Neural crest cell (in vitro differentiated cells): ENCODE measurements at regions not wholly inside any gene's neighbourhood (a gene's known extent, or its start where the extent isn't known, plus 50 kb on each side); places are given as distances from the start of the nearest gene placed in this dataset.

Experiments
- DNase-seq: peaks from one replicate; pipeline ENCODE4 v3.0.0; 2021; ENCODE audit warnings: low read depth, mixed read lengths, low spot score
- H3K27ac Mint-ChIP-seq: one replicate; pipeline ENCODE4 v1.8.0; 2021; ENCODE audit warnings: mild to moderate bottlenecking, mixed read lengths; ENCODE audit not compliant: unreplicated experiment
- H3K27me3 Mint-ChIP-seq: 2 replicates; pipeline ENCODE4 v1.8.0; 2021; ENCODE audit warnings: low read depth, mild to moderate bottlenecking, mixed read lengths
- H3K36me3 Mint-ChIP-seq: 2 replicates; pipeline ENCODE4 v1.8.0; 2021; ENCODE audit warnings: low read depth, mild to moderate bottlenecking, mixed read lengths
- H3K4me1 Mint-ChIP-seq: 2 replicates; pipeline ENCODE4 v1.8.0; 2021; ENCODE audit warnings: mixed read lengths
- H3K4me3 Mint-ChIP-seq: one replicate; pipeline ENCODE4 v1.8.0; 2021; ENCODE audit warnings: mild to moderate bottlenecking, mixed read lengths
- H3K9me3 Mint-ChIP-seq: 2 replicates; pipeline ENCODE4 v1.8.0; 2021; ENCODE audit warnings: mixed read lengths
- TF ChIP-seq, protein P1 (sequence below): fragments of 200-600 bp; sonication (generic); conservative IDR thresholded peaks from 2 replicates; pipeline ENCODE4 v1.5.0; 2021; ENCODE audit warnings: antibody characterized with exemption, mild to moderate bottlenecking

DNA sequence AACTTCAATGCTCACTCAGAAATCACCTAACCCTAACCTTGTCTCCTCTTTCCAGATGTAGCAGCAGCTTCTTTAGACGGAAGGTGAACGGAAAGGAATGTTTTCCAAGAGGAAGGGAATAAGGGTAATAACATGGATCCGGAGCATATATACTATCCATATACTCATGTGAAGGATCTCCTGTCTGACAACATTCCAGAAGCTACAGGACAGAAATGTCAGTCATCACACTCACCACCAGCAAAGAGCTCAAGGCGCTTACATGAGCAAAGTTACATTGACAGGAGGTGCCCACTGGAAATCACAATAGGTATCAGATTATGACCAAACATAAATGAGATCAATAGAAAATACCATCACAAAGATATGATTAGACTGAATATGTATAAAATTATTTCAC lies 122.1 kb upstream of the CCDC28A start:
- no peaks in the 10 kb centered on the region for H3K9me3 Mint-ChIP-seq
- DNase-seq, result no peak
- H3K27ac Mint-ChIP-seq, result no peak overlapping the region
- peaks cover 10% of the 10 kb centered on the region for H3K4me1 Mint-ChIP-seq
- no peaks in the 10 kb centered on the region for H3K27me3 Mint-ChIP-seq
- TF ChIP-seq, protein P1, sequence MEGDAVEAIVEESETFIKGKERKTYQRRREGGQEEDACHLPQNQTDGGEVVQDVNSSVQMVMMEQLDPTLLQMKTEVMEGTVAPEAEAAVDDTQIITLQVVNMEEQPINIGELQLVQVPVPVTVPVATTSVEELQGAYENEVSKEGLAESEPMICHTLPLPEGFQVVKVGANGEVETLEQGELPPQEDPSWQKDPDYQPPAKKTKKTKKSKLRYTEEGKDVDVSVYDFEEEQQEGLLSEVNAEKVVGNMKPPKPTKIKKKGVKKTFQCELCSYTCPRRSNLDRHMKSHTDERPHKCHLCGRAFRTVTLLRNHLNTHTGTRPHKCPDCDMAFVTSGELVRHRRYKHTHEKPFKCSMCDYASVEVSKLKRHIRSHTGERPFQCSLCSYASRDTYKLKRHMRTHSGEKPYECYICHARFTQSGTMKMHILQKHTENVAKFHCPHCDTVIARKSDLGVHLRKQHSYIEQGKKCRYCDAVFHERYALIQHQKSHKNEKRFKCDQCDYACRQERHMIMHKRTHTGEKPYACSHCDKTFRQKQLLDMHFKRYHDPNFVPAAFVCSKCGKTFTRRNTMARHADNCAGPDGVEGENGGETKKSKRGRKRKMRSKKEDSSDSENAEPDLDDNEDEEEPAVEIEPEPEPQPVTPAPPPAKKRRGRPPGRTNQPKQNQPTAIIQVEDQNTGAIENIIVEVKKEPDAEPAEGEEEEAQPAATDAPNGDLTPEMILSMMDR, result no peak
- H3K36me3 Mint-ChIP-seq, result no peaks in the 10 kb centered on the region
- no peak overlapping the region for H3K4me3 Mint-ChIP-seq

DNA sequence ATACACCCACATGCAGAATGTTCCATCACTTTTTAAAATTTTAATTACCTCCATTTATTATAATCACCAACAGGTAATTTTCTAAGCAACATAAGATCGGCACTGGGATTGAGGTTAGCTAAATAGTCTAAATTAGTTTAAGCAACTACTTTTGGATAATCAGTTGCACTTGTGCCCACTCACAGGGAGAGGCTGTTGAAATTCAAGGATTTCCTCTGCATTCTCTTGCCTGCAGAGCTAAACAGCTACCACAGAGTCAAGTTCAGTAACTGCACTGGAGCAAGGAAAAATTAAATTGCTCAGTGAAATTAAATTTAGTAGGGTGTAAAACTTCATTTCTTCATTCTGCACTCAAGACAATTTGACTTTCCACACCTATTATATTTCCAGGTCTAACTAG lies 120.7 kb upstream of the CCDC28A start:
- Mint-ChIP-seq H3K4me3 (no peak overlapping the region), H3K36me3 (no peaks in the 10 kb centered on the region), H3K27ac (no peak overlapping the region), H3K27me3 (no peaks in the 10 kb centered on the region), H3K9me3 (no peaks in the 10 kb centered on the region), H3K4me1 (peaks cover 10% of the 10 kb centered on the region)
- DNase-seq, result no peak
- TF ChIP-seq, protein P1, result no peak

DNA sequence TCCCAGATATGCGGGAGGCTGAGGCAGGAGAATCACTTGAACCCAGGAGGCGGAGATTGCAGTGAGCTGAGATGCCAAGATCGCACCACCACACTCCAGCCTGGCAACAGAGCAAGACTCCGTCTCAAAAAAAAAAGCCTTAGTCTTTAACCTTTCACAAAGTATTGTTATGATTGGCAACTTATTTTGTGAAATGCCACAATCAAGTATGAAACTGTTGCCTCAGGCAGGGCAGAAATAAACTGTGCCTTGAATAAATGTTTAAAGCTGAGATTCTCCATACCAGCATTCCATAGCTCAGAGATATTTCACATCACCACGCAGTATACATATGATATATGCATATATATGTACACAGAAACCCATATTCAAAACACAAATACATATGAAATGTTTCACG lies 120.1 kb upstream of the CCDC28A start:
- no peak for DNase-seq
- peaks cover 10% of the 10 kb centered on the region for H3K4me1 Mint-ChIP-seq
- no peaks in the 10 kb centered on the region for H3K36me3 Mint-ChIP-seq
- no peak overlapping the region for H3K27ac Mint-ChIP-seq
- H3K9me3 Mint-ChIP-seq, result no peaks in the 10 kb centered on the region
- H3K27me3 Mint-ChIP-seq, result no peaks in the 10 kb centered on the region
- H3K4me3 Mint-ChIP-seq, result no peak overlapping the region
- TF ChIP-seq, protein P1, result no peak

DNA sequence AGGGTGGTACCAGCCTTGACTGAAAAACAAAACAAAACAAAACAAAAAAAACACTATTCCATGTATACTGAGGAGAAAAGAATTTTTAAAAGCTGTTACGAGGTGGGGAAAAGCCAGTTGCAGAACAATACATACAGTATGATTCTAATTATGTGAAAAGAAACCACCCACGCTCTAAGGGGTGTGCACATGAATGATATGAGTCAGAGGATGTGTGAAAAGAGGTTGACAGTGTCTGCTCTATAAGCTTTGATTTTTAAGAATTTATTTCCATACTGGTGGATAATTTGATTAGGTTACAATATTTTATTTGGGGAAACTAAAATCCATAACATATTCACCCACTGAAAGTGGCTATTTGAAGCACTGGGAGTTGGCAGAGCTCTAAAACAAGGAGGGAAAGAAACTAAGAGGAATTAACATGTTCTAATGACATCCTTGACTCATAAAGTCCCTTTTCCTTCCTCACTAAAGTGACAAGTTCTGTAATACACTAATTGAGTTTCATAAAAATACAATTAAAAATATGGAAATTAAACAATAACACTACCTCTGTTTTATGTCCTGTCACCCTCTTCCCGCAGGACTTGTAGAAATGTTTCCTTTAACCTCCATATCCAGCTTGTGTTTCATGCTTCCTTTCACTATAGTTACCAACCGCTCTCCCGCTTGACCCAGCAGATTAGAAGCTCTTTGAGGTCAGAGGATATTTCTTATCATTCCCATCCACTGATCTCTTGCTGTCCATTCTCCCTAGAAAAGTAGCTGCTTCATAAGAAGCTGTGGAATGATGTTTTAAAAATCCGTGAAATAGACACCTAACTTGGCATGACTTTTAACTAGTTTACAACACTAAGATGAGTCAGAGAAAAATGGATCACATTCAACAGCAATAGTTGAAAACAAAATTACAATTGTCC lies 118.6 kb upstream of the CCDC28A start:
- H3K36me3 Mint-ChIP-seq, result no peaks in the 10 kb centered on the region
- no peak for DNase-seq
- no peaks in the 10 kb centered on the region for H3K27me3 Mint-ChIP-seq
- peaks cover 10% of the 10 kb centered on the region for H3K4me1 Mint-ChIP-seq
- no peak overlapping the region for H3K4me3 Mint-ChIP-seq
- H3K9me3 Mint-ChIP-seq, result no peaks in the 10 kb centered on the region
- TF ChIP-seq, protein P1, result no peak
- no peak overlapping the region for H3K27ac Mint-ChIP-seq

DNA sequence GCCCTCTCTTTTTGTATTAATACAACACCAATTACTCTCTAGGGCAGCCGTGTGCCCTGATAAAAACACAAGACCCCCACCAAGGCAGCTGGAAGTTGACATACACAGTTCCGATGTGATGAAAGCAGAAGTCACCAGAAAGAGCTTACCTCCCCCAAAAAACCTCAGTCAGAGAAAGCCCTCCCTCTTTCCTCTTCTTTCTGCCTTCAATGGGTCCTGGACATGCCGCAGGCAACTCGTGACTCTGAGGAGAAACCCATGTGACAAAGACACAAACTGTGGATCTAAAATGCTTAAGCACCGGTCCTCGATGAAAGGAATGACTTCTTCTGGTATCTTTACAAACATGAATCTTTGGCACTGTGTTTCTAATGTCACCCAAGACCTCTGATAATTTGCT lies 117.7 kb upstream of the CCDC28A start:
- DNase-seq, result no peak
- Mint-ChIP-seq H3K36me3 (no peaks in the 10 kb centered on the region), H3K27me3 (no peaks in the 10 kb centered on the region), H3K9me3 (no peaks in the 10 kb centered on the region), H3K4me1 (peaks cover 10% of the 10 kb centered on the region), H3K4me3 (no peak overlapping the region), H3K27ac (no peak overlapping the region)
- TF ChIP-seq, protein P1, result no peak
